ENCODE measurements at regions not wholly inside any gene's neighbourhood (a gene's known extent, or its start where the extent isn't known, plus 50 kb on each side); places are given as distances from the start of the nearest gene placed in this dataset.

DNA sequence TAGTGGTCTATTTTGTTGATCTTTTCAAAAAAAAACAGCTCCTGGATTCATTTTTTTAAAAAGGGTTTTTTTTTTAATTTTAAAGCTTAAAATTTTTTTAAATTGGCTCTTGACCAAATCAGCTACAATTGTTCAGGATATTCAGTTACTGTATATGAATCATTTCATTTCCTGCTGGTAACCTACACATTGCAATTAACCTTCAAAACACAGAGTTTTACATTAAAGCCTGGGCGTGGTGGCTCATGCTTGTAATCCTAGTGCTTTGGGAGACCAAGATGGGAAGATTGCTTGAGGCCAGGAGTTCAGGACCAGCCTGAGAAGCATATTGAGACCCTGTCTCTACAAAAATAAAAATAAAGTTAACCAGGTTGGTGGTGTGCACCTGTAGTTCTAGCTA is 163.4 kb downstream of the ALDH1A2 start:
- TF ChIP-seq ARNTL (CRISPR knock-in tag; IDR thresholded peaks at IDR 0.05; ENCODE audit: borderline replicate concordance, low read depth) (no peak), ZFP30 (CRISPR knock-in tag; IDR thresholded peaks at IDR 0.05) (no peak), TCF4 (CRISPR knock-in tag; IDR thresholded peaks at IDR 0.05; ENCODE audit: borderline replicate concordance) (no peak)
- TF ChIP-seq, protein P1, sequence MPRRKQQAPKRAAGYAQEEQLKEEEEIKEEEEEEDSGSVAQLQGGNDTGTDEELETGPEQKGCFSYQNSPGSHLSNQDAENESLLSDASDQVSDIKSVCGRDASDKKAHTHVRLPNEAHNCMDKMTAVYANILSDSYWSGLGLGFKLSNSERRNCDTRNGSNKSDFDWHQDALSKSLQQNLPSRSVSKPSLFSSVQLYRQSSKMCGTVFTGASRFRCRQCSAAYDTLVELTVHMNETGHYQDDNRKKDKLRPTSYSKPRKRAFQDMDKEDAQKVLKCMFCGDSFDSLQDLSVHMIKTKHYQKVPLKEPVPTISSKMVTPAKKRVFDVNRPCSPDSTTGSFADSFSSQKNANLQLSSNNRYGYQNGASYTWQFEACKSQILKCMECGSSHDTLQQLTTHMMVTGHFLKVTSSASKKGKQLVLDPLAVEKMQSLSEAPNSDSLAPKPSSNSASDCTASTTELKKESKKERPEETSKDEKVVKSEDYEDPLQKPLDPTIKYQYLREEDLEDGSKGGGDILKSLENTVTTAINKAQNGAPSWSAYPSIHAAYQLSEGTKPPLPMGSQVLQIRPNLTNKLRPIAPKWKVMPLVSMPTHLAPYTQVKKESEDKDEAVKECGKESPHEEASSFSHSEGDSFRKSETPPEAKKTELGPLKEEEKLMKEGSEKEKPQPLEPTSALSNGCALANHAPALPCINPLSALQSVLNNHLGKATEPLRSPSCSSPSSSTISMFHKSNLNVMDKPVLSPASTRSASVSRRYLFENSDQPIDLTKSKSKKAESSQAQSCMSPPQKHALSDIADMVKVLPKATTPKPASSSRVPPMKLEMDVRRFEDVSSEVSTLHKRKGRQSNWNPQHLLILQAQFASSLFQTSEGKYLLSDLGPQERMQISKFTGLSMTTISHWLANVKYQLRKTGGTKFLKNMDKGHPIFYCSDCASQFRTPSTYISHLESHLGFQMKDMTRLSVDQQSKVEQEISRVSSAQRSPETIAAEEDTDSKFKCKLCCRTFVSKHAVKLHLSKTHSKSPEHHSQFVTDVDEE (CRISPR knock-in tag; IDR thresholded peaks at IDR 0.05), result no peak
- TF ChIP-seq, protein P2, sequence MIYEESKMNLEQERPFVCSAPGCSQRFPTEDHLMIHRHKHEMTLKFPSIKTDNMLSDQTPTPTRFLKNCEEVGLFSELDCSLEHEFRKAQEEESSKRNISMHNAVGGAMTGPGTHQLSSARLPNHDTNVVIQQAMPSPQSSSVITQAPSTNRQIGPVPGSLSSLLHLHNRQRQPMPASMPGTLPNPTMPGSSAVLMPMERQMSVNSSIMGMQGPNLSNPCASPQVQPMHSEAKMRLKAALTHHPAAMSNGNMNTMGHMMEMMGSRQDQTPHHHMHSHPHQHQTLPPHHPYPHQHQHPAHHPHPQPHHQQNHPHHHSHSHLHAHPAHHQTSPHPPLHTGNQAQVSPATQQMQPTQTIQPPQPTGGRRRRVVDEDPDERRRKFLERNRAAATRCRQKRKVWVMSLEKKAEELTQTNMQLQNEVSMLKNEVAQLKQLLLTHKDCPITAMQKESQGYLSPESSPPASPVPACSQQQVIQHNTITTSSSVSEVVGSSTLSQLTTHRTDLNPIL (CRISPR knock-in tag; IDR thresholded peaks at IDR 0.05; ENCODE audit: low read depth), result no peak
